GM23248 (cell line): ENCODE measurements at regions not wholly inside any gene's neighbourhood (a gene's known extent, or its start where the extent isn't known, plus 50 kb on each side); places are given as distances from the start of the nearest gene placed in this dataset.

Experiments
- DNase-seq: peaks from one replicate; pipeline ENCODE4 v3.0.0-alpha.2; 2015
- H2AFZ ChIP-seq: fragments of 200-600 bp; sonication (generic); 2 replicates; pipeline ENCODE4 v1.6.1; 2016; ENCODE audit warnings: antibody characterized with exemption
- H3F3A ChIP-seq: fragments of 200-600 bp; sonication (generic); 2 replicates; pipeline ENCODE4 v1.6.1; 2016; ENCODE audit warnings: mild to moderate bottlenecking, antibody characterized with exemption, mixed run types; ENCODE audit not compliant: insufficient read depth
- H3K27ac ChIP-seq: fragments of 200-600 bp; sonication (generic); 2 replicates; pipeline ENCODE4 v1.5.1; 2016; ENCODE audit warnings: mild to moderate bottlenecking
- H3K27me3 ChIP-seq: fragments of 200-600 bp; sonication (generic); replicated peaks from 2 replicates; pipeline ENCODE4 v1.6.1; 2016; ENCODE audit warnings: mild to moderate bottlenecking; ENCODE audit not compliant: insufficient read depth
- H3K36me3 ChIP-seq: fragments of 200-600 bp; sonication (generic); 2 replicates; pipeline ENCODE4 v1.6.1; 2016; ENCODE audit warnings: low read depth, mild to moderate bottlenecking
- H3K4me1 ChIP-seq: fragments of 200-600 bp; sonication (generic); 2 replicates; pipeline ENCODE4 v1.6.1; 2016; ENCODE audit warnings: mild to moderate bottlenecking; ENCODE audit not compliant: insufficient read depth
- H3K4me2 ChIP-seq: fragments of 200-600 bp; sonication (generic); one replicate; pipeline ENCODE4 v1.6.1; 2016; ENCODE audit warnings: mild to moderate bottlenecking; ENCODE audit not compliant: unreplicated experiment
- H3K4me3 ChIP-seq: fragments of 200-600 bp; sonication (generic); 2 replicates; pipeline ENCODE4 v1.5.1; 2016; ENCODE audit warnings: mild to moderate bottlenecking
- H3K79me2 ChIP-seq: fragments of 200-600 bp; sonication (generic); 2 replicates; pipeline ENCODE4 v1.6.1; 2016; ENCODE audit warnings: mild to moderate bottlenecking; ENCODE audit not compliant: insufficient read depth
- H3K9ac ChIP-seq: fragments of 200-600 bp; sonication (generic); 2 replicates; pipeline ENCODE4 v1.6.1; 2016; ENCODE audit warnings: mild to moderate bottlenecking
- H3K9me2 ChIP-seq: fragments of 200-600 bp; sonication (generic); 2 replicates; pipeline ENCODE4 v1.6.1; 2016; ENCODE audit warnings: mixed run types, mild to moderate bottlenecking, moderate library complexity; ENCODE audit not compliant: insufficient read depth
- H3K9me3 ChIP-seq: fragments of 200-600 bp; sonication (generic); one replicate; pipeline ENCODE4 v1.6.1; 2017; ENCODE audit warnings: low read depth
- H4K20me1 ChIP-seq: fragments of 200-600 bp; sonication (generic); 2 replicates; pipeline ENCODE4 v1.6.0; 2016; ENCODE audit not compliant: insufficient read depth
- EZH2 ChIP-seq: fragments of 200-600 bp; sonication (generic); IDR thresholded peaks from 2 replicates; pipeline ENCODE4 v1.6.1; 2018; ENCODE audit warnings: antibody characterized with exemption, mild to moderate bottlenecking; ENCODE audit not compliant: insufficient read depth, poor library complexity, severe bottlenecking
- EZH2phosphoT487 ChIP-seq: fragments of 200-600 bp; sonication (generic); IDR thresholded peaks from 2 replicates; pipeline ENCODE4 v1.6.1; 2018; ENCODE audit warnings: antibody characterized with exemption, moderate library complexity, mild to moderate bottlenecking, low read depth; ENCODE audit not compliant: insufficient read depth
- WGBS, 2 experiments: methylation state at CpG; one replicate each; pipeline ENCODE4 v1.1.6; 2015 to 2017; ENCODE audit warnings: low lambda C conversion rate in 2 of 2, low coverage in 1 of 2; ENCODE audit errors: missing lambda C conversion rate in 2 of 2; 5-methylcytosine and 5-hydroxymethylcytosine counted together
- in situ Hi-C: fragments of 300-500 bp; cut with MboI; formaldehyde crosslinking; loops from 2 replicates; pipeline ENCODE4 v1.15.0; 2020

DNA sequence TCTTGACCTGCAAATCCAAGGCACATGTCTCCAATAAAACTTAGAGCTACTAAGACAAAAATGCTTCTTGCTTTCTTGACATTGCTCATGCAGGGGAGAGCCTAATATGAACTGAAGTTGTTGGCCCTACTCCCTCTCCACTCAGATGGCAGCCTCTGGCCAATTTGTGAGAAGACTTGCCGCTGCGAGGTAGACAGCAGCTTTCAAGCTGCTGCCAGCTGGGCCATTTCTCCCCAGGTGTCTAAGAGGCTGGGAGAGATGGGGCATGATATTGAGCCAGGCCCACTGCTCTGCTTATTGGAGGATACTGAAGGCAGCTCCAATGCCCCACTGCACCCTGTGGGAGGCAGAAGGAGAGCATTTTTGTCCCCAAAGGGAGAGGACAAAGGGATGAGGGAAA is 380.5 kb downstream of the RASEF start:
- in situ Hi-C loops = no loop called here

DNA sequence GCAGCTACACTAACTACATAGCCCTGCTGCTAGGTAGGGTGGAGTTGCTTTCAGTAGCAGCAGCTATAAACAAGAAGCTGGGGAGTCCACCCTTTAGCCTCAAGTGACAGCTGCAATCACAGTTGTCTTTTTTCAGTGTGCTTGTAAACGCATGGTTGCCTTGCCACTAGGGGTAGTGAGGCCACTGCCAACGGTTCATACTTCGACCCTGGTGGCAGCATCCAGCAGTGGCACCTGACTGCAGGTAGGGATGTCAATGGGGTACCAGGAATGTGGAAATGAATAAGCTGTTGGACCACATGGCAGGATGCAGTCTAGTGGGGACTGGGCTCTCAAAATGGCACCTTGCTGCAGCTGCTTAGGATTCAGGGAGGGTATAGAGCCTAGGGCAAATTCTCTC is 367.2 kb downstream of the RASEF start:
- no peak overlapping the region for H2AFZ ChIP-seq
- TF ChIP-seq EZH2 (no peak), EZH2phosphoT487 (no peak)
- H3K4me3 ChIP-seq = no peak overlapping the region
- no peak overlapping the region for H3K4me2 ChIP-seq
- DNase-seq = no peak
- WGBS, 2 experiments = 4 to 19% methylated on average over 3 of the region's 3 CpGs
- no peaks in the 10 kb centered on the region for H3F3A ChIP-seq
- no peak overlapping the region for H3K9ac ChIP-seq
- in situ Hi-C loops = no loop called here
- H3K27me3 ChIP-seq = no peaks in the 10 kb centered on the region
- no peaks in the 10 kb centered on the region for H4K20me1 ChIP-seq
- H3K27ac ChIP-seq = no peak overlapping the region
- H3K4me1 ChIP-seq = no peaks in the 10 kb centered on the region
- no peaks in the 10 kb centered on the region for H3K9me2 ChIP-seq
- H3K36me3 ChIP-seq = no peaks in the 10 kb centered on the region
- H3K9me3 ChIP-seq = no peaks in the 10 kb centered on the region
- no peaks in the 10 kb centered on the region for H3K79me2 ChIP-seq

More for the DNA sequence above, 380.5 kb downstream of the RASEF start:
- no peaks in the 10 kb centered on the region for H3K4me1 ChIP-seq
- H4K20me1 ChIP-seq = no peaks in the 10 kb centered on the region
- H3K4me3 ChIP-seq = no peak overlapping the region
- no peak overlapping the region for H3K27ac ChIP-seq
- DNase-seq = no peak
- TF ChIP-seq EZH2phosphoT487 = no peak
- no peak for TF ChIP-seq EZH2
- no peaks in the 10 kb centered on the region for H3K79me2 ChIP-seq
- no peak overlapping the region for H3K4me2 ChIP-seq
- no peak overlapping the region for H2AFZ ChIP-seq
- H3K9me3 ChIP-seq = no peaks in the 10 kb centered on the region
- no peaks in the 10 kb centered on the region for H3K27me3 ChIP-seq
- no peaks in the 10 kb centered on the region for H3K9me2 ChIP-seq
- no peak overlapping the region for H3K9ac ChIP-seq
- WGBS, 2 experiments = 30 to 52% methylated on average over 2 of the region's 2 CpGs
- no peaks in the 10 kb centered on the region for H3F3A ChIP-seq
- no peaks in the 10 kb centered on the region for H3K36me3 ChIP-seq

DNA sequence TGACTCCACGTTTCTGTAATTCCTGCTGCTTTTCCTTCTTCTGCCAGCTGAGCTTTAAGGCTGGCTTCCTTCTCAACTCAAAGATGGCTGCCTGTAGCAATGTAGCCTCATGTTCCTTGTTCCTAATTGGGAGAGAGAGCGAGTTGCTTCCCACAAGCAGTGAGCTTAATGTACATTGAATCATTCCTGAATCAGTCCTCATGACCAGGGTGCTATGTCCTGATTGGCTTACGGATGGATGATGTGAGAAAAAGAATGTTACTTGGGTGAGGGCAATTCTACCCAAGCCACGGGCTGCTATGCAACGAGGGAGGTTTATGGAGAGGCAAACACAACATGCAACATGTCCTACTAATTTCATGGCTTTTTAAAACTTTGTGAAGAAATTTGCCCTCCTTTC is 356.2 kb downstream of the RASEF start:
- WGBS, 2 experiments = 10 to 13% methylated on average over 5 of the region's 5 CpGs
- in situ Hi-C loops = no loop called here
- Histone ChIP-seq H3K4me3 (no peak overlapping the region), H3K27ac (no peak overlapping the region), H3K36me3 (no peaks in the 10 kb centered on the region), H3K27me3 (no peaks in the 10 kb centered on the region), H3K4me1 (no peaks in the 10 kb centered on the region), H4K20me1 (no peaks in the 10 kb centered on the region), H2AFZ (no peak overlapping the region), H3K9me2 (no peaks in the 10 kb centered on the region), H3K9ac (no peak overlapping the region), H3F3A (no peaks in the 10 kb centered on the region), H3K4me2 (no peak overlapping the region), H3K9me3 (no peaks in the 10 kb centered on the region), H3K79me2 (no peaks in the 10 kb centered on the region)
- no peak for DNase-seq
- no peak for TF ChIP-seq EZH2phosphoT487
- no peak for TF ChIP-seq EZH2

DNA sequence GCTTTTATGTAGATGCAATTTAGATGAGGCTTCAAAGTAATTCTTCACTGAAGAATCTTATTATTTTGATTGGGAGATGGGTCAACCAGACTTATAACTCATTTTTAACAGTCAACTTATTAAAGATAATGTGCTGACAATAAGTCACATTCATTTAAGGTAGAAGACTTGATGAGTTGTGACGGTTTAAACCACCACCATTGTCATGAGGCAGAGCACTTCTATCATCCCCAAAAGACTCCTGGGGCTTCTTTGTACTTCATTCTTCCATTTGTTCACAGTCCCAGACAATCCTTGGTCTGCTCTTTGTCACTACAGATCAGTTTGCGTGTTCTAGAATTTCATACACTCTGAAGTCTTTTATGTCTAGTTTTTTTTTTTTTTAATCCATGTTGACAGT is 346.1 kb downstream of the RASEF start:
- Histone ChIP-seq H3K9me3 (no peaks in the 10 kb centered on the region), H3K4me3 (no peak overlapping the region), H3K4me2 (no peak overlapping the region), H3K27me3 (no peaks in the 10 kb centered on the region), H3K9ac (no peak overlapping the region), H3K4me1 (no peaks in the 10 kb centered on the region), H3K9me2 (no peaks in the 10 kb centered on the region), H4K20me1 (no peaks in the 10 kb centered on the region), H3K36me3 (no peaks in the 10 kb centered on the region), H2AFZ (no peak overlapping the region), H3K79me2 (no peaks in the 10 kb centered on the region), H3F3A (no peaks in the 10 kb centered on the region), H3K27ac (no peak overlapping the region)
- TF ChIP-seq EZH2phosphoT487 = no peak
- TF ChIP-seq EZH2 = no peak
- 8 to 12% methylated on average over 2 of the region's 2 CpGs for WGBS, 2 experiments
- no peak for DNase-seq
- in situ Hi-C loops = no loop called here

DNA sequence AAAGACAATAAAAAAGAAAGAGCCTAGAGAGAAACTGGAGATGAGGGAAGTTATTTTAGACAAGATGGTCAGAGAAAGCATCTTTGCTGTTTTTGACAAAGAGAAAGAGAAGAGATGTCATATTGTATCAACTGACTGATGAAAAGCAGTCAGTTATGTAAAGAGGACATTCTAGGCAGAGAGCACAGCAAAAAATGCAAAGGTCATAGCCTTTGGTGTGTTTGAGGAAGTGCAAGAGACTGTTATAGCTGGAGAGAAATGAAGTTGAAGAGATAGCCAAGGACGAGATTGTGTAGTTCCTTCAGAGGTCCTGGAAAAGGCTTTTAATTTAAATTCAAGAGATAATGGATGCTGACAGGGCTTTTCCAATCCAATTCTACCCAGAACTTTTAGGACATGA is 342.4 kb downstream of the RASEF start:
- H4K20me1 ChIP-seq = no peaks in the 10 kb centered on the region
- no peaks in the 10 kb centered on the region for H3K9me2 ChIP-seq
- H3K79me2 ChIP-seq = no peaks in the 10 kb centered on the region
- H3K27ac ChIP-seq = no peak overlapping the region
- H3F3A ChIP-seq = no peaks in the 10 kb centered on the region
- no peaks in the 10 kb centered on the region for H3K27me3 ChIP-seq
- TF ChIP-seq EZH2 (no peak), EZH2phosphoT487 (no peak)
- no peak overlapping the region for H3K4me2 ChIP-seq
- no peaks in the 10 kb centered on the region for H3K36me3 ChIP-seq
- no peak overlapping the region for H3K4me3 ChIP-seq
- in situ Hi-C loops = no loop called here
- no peak for DNase-seq
- no peaks in the 10 kb centered on the region for H3K4me1 ChIP-seq
- H3K9ac ChIP-seq = no peak overlapping the region
- 25 to 26% methylated on average over 1 of the region's 1 CpG for WGBS, 2 experiments
- no peak overlapping the region for H2AFZ ChIP-seq
- H3K9me3 ChIP-seq = no peaks in the 10 kb centered on the region
